Stimulated activated naive CD8-positive, alpha-beta T cell treated with anti-CD3 and anti-CD28 coated beads, Interleukin-15, amount 100 ng/mL, for 72 hours (primary cell): ENCODE measurements at regions not wholly inside any gene's neighbourhood (a gene's known extent, or its start where the extent isn't known, plus 50 kb on each side); places are given as distances from the start of the nearest gene placed in this dataset.
"Not testable (repeated sequence)": the region's sequence is repeated elsewhere in the genome, so short reads cannot be mapped to it uniquely, and the experiment has no call there.

Experiments
- ATAC-seq: fragments of 150-1000 bp; cut with Tn5 transposase; 2 replicates; pipeline ENCODE4 v1.10.0; 2021; ENCODE audit warnings: mild to moderate bottlenecking, moderate library complexity
- DNase-seq, 2 donors: peaks; one replicate each; pipeline ENCODE4 v3.0.0; 2021 to 2022
- H3K27ac Mint-ChIP-seq, 2 donors: one replicate each; pipeline ENCODE4 v1.8.0; 2022; ENCODE audit warnings: mild to moderate bottlenecking in 2 of 2, mixed read lengths in 2 of 2, moderate library complexity in 2 of 2
- H3K27me3 Mint-ChIP-seq: one replicate; pipeline ENCODE4 v1.8.0; 2022; ENCODE audit warnings: mixed read lengths
- H3K4me1 Mint-ChIP-seq: one replicate; pipeline ENCODE4 v1.8.0; 2022; ENCODE audit warnings: mild to moderate bottlenecking, mixed read lengths
- H3K4me3 Mint-ChIP-seq, 2 donors: one replicate each; pipeline ENCODE4 v1.8.0; 2022; ENCODE audit warnings: mild to moderate bottlenecking in 2 of 2, mixed read lengths in 2 of 2, moderate library complexity in 1 of 2
- H3K9me3 Mint-ChIP-seq, 2 donors: one replicate each; pipeline ENCODE4 v1.8.0; 2022; ENCODE audit warnings: mixed read lengths in 2 of 2

GRCh38 chr12:89289720-89290119 lies 62.6 kb downstream of the DUSP6 start:
- ATAC-seq, result no peak
- H3K4me1 Mint-ChIP-seq, result peaks cover 5% of the 10 kb centered on the region
- DNase-seq, result no peak
- no peak overlapping the region for H3K4me3 Mint-ChIP-seq
- no peaks in the 10 kb centered on the region for H3K27me3 Mint-ChIP-seq
- H3K9me3 Mint-ChIP-seq, result no peaks in the 10 kb centered on the region
- H3K27ac Mint-ChIP-seq, result no peak overlapping the region

- H3K4me1 Mint-ChIP-seq, result peaks cover 5% of the 10 kb centered on the region
- H3K27me3 Mint-ChIP-seq, result no peaks in the 10 kb centered on the region
- H3K27ac Mint-ChIP-seq, result no peak overlapping the region
- no peaks in the 10 kb centered on the region for H3K9me3 Mint-ChIP-seq
- DNase-seq (no peak), ATAC-seq (no peak)
- no peak overlapping the region for H3K4me3 Mint-ChIP-seq
Observed at GRCh38 chr12:89288959-89289358, 63.3 kb downstream of the DUSP6 start.

- ATAC-seq, result no peak
Observed at GRCh38 chr12:89286501-89286900, 65.8 kb downstream of the DUSP6 start.

GRCh38 chr12:89281539-89281867 lies 70.8 kb downstream of the DUSP6 start:
- Mint-ChIP-seq H3K27me3 (no peaks in the 10 kb centered on the region), H3K27ac (no peak overlapping the region), H3K4me1 (peaks cover 21% of the 10 kb centered on the region), H3K9me3 (peaks cover 3 to 6% of the 10 kb centered on the region in 2 donors), H3K4me3 (no peak overlapping the region)
- DNase-seq (no peak), ATAC-seq (no peak)

More at GRCh38 chr12:89286501-89286900, 65.8 kb downstream of the DUSP6 start:
- Mint-ChIP-seq H3K4me3 (no peak overlapping the region), H3K4me1 (peaks cover 18% of the 10 kb centered on the region), H3K27ac (no peak overlapping the region), H3K27me3 (no peaks in the 10 kb centered on the region), H3K9me3 (no peaks in the 10 kb centered on the region)
- DNase-seq, result no peak

- H3K4me1 Mint-ChIP-seq, result peaks cover 21% of the 10 kb centered on the region
Observed at GRCh38 chr12:89280833-89281538, 71.3 kb downstream of the DUSP6 start.

GRCh38 chr12:89279499-89279898 lies 72.8 kb downstream of the DUSP6 start:
- Mint-ChIP-seq H3K4me1 (peaks cover 21% of the 10 kb centered on the region), H3K4me3 (no peak overlapping the region), H3K27me3 (no peaks in the 10 kb centered on the region), H3K9me3 (peaks cover 3 to 6% of the 10 kb centered on the region in 2 donors), H3K27ac (no peak overlapping the region)
- ATAC-seq, result no peak
- no peak for DNase-seq

More at GRCh38 chr12:89280833-89281538, 71.3 kb downstream of the DUSP6 start:
- Mint-ChIP-seq H3K27me3 (no peaks in the 10 kb centered on the region), H3K27ac (peak overlapping the region in 1 of 2 donors; percentile 27), H3K9me3 (peaks cover 3 to 6% of the 10 kb centered on the region in 2 donors), H3K4me3 (peak overlapping the region; percentile 44)
- DNase-seq, result no peak
- peak; percentile 61 for ATAC-seq

GRCh38 chr12:89278862-89279261 lies 73.4 kb downstream of the DUSP6 start:
- Mint-ChIP-seq H3K9me3 (peaks cover 3 to 6% of the 10 kb centered on the region in 2 donors), H3K27ac (no peak overlapping the region), H3K27me3 (no peaks in the 10 kb centered on the region), H3K4me3 (no peak overlapping the region), H3K4me1 (peaks cover 21% of the 10 kb centered on the region)
- ATAC-seq, result no peak
- DNase-seq, result no peak

- Mint-ChIP-seq H3K27ac (no peak overlapping the region), H3K9me3 (peaks cover 3 to 6% of the 10 kb centered on the region in 2 donors), H3K4me3 (no peak overlapping the region), H3K27me3 (no peaks in the 10 kb centered on the region), H3K4me1 (peaks cover 27% of the 10 kb centered on the region)
- ATAC-seq (no peak), DNase-seq (no peak)
Observed at GRCh38 chr12:89278169-89278568, 74.1 kb downstream of the DUSP6 start.

GRCh38 chr12:89276860-89277259 lies 75.4 kb downstream of the DUSP6 start:
- no peak overlapping the region for H3K27ac Mint-ChIP-seq
- no peak overlapping the region for H3K4me3 Mint-ChIP-seq
- H3K9me3 Mint-ChIP-seq, result peaks cover 3 to 16% of the 10 kb centered on the region in 2 donors
- no peaks in the 10 kb centered on the region for H3K27me3 Mint-ChIP-seq
- H3K4me1 Mint-ChIP-seq, result peaks cover 21% of the 10 kb centered on the region
- ATAC-seq (no peak), DNase-seq (no peak)

- Mint-ChIP-seq H3K4me3 (no peak overlapping the region), H3K4me1 (peaks cover 9% of the 10 kb centered on the region), H3K27me3 (no peaks in the 10 kb centered on the region), H3K27ac (no peak overlapping the region), H3K9me3 (peaks cover 5 to 19% of the 10 kb centered on the region in 2 donors)
- no peak for ATAC-seq
- DNase-seq, result no peak
Observed at GRCh38 chr12:89273525-89273924, 78.8 kb downstream of the DUSP6 start.

GRCh38 chr12:89270548-89270947 lies 81.8 kb downstream of the DUSP6 start:
- no peak for DNase-seq
- Mint-ChIP-seq H3K27me3 (no peaks in the 10 kb centered on the region), H3K27ac (no peak overlapping the region), H3K4me1 (peaks cover 9% of the 10 kb centered on the region), H3K4me3 (no peak overlapping the region), H3K9me3 (peaks cover 5 to 17% of the 10 kb centered on the region in 2 donors)
- no peak for ATAC-seq

GRCh38 chr12:89269174-89269573 lies 83.1 kb downstream of the DUSP6 start:
- peaks cover 5 to 17% of the 10 kb centered on the region in 2 donors for H3K9me3 Mint-ChIP-seq

GRCh38 chr12:89267404-89267803 lies 84.9 kb downstream of the DUSP6 start:
- H3K4me3 Mint-ChIP-seq, result no peak overlapping the region
- H3K9me3 Mint-ChIP-seq, result peaks cover 5 to 10% of the 10 kb centered on the region in 2 donors
- no peaks in the 10 kb centered on the region for H3K4me1 Mint-ChIP-seq
- no peaks in the 10 kb centered on the region for H3K27me3 Mint-ChIP-seq
- DNase-seq (no peak), ATAC-seq (no peak)
- H3K27ac Mint-ChIP-seq, result no peak overlapping the region

More at GRCh38 chr12:89269174-89269573, 83.1 kb downstream of the DUSP6 start:
- no peaks in the 10 kb centered on the region for H3K27me3 Mint-ChIP-seq
- no peak for ATAC-seq
- no peak overlapping the region for H3K4me3 Mint-ChIP-seq
- DNase-seq, result no peak
- peaks cover 9% of the 10 kb centered on the region for H3K4me1 Mint-ChIP-seq
- H3K27ac Mint-ChIP-seq, result no peak overlapping the region

GRCh38 chr12:89266574-89267188 lies 85.6 kb downstream of the DUSP6 start:
- ATAC-seq, DNase-seq, H3K9me3 Mint-ChIP-seq, H3K4me1 Mint-ChIP-seq, H3K27me3 Mint-ChIP-seq, H3K4me3 Mint-ChIP-seq, H3K27ac Mint-ChIP-seq: not testable (repeated sequence)

GRCh38 chr12:89264837-89265236 lies 87.5 kb downstream of the DUSP6 start:
- Mint-ChIP-seq H3K4me1 (peaks cover 13% of the 10 kb centered on the region), H3K27ac (no peak overlapping the region), H3K27me3 (no peaks in the 10 kb centered on the region), H3K9me3 (no peaks in the 10 kb centered on the region), H3K4me3 (no peak overlapping the region)
- ATAC-seq (no peak), DNase-seq (no peak)

GRCh38 chr12:89263900-89264299 lies 88.4 kb downstream of the DUSP6 start:
- H3K4me1 Mint-ChIP-seq, result peaks cover 13% of the 10 kb centered on the region
- no peak overlapping the region for H3K4me3 Mint-ChIP-seq
- H3K27ac Mint-ChIP-seq, result no peak overlapping the region

More at GRCh38 chr12:89263900-89264299, 88.4 kb downstream of the DUSP6 start:
- no peaks in the 10 kb centered on the region for H3K27me3 Mint-ChIP-seq
- ATAC-seq (no peak), DNase-seq (no peak)
- H3K9me3 Mint-ChIP-seq, result peaks cover 0 to 2% of the 10 kb centered on the region in 2 donors
